Kidney epithelial cell (primary cell): ENCODE measurements at regions not wholly inside any gene's neighbourhood (a gene's known extent, or its start where the extent isn't known, plus 50 kb on each side); places are given as distances from the start of the nearest gene placed in this dataset.

Experiments used
- DNase-seq: peaks from one replicate; pipeline ENCODE4 v3.0.0-alpha.2; 2010; ENCODE audit warnings: low read depth
- H3K27me3 ChIP-seq: 2 replicates; pipeline ENCODE4 v1.6.0; 2011; ENCODE audit warnings: low read length; ENCODE audit not compliant: control insufficient read depth, insufficient read depth
- H3K36me3 ChIP-seq: 2 replicates; pipeline ENCODE4 v1.5.1; 2011; ENCODE audit warnings: low read length; ENCODE audit not compliant: control insufficient read depth, insufficient read depth
- H3K4me3 ChIP-seq: 2 replicates; pipeline ENCODE4 v1.5.1; 2011; ENCODE audit warnings: low read depth, mild to moderate bottlenecking, control low read depth, low read length
- TF ChIP-seq, protein P1 (sequence below): IDR thresholded peaks from 2 replicates; pipeline ENCODE4 v1.5.1; 2011; ENCODE audit warnings: mild to moderate bottlenecking, moderate library complexity, low read length, control low read depth, inconsistent platforms; ENCODE audit not compliant: insufficient read depth, poor library complexity, severe bottlenecking

DNA sequence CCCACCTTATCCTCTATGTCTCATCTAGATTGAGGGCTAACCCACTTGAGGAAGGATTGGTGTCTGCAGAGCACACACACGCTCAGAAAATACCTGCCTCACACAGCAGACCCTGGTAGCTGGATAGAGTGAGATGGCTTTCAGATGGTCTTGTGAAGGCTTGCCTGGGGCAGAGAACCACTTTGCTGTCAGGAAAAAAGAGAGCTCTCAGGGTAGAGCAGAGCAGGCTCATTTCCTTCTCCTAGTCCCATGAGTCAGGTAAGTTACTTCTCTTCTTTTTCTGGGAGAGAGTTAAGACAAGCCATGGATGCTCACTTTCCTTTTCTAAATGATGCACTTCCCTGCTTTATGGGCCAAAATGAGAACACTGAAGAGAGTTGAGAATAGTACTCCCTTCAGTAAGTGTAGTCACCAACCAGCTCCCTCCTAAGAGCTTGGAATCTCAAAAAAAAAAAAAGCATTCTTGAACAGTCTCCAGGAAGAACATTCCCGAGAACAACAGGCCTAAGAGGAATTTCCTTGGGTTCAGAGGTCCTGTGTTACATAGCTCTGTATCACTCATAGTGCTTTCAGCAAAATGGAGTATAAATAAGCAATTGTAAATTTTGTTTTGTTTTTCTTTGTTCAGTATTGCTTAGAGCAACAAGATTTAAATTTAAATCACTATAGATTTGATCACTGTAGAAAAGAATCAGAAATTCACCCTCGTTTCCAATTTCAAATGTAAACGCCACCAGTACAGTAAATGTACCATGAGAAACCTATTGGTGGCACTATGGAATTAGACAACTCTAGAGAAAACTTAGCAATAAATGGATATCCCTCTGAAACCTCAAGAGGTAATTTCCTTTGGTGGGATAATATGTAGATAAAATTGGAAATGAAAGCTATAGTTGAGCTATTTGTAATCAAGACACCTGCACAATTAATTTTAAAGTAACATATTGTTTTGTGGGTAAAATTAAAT, 530.3 kb downstream of the RFPL4B start:
- no peaks in the 10 kb centered on the region for H3K36me3 ChIP-seq
- H3K27me3 ChIP-seq: no peaks in the 10 kb centered on the region
- H3K4me3 ChIP-seq: no peak overlapping the region
- DNase-seq: peak; percentile 47
- TF ChIP-seq, protein P1, sequence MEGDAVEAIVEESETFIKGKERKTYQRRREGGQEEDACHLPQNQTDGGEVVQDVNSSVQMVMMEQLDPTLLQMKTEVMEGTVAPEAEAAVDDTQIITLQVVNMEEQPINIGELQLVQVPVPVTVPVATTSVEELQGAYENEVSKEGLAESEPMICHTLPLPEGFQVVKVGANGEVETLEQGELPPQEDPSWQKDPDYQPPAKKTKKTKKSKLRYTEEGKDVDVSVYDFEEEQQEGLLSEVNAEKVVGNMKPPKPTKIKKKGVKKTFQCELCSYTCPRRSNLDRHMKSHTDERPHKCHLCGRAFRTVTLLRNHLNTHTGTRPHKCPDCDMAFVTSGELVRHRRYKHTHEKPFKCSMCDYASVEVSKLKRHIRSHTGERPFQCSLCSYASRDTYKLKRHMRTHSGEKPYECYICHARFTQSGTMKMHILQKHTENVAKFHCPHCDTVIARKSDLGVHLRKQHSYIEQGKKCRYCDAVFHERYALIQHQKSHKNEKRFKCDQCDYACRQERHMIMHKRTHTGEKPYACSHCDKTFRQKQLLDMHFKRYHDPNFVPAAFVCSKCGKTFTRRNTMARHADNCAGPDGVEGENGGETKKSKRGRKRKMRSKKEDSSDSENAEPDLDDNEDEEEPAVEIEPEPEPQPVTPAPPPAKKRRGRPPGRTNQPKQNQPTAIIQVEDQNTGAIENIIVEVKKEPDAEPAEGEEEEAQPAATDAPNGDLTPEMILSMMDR: no peak

DNA sequence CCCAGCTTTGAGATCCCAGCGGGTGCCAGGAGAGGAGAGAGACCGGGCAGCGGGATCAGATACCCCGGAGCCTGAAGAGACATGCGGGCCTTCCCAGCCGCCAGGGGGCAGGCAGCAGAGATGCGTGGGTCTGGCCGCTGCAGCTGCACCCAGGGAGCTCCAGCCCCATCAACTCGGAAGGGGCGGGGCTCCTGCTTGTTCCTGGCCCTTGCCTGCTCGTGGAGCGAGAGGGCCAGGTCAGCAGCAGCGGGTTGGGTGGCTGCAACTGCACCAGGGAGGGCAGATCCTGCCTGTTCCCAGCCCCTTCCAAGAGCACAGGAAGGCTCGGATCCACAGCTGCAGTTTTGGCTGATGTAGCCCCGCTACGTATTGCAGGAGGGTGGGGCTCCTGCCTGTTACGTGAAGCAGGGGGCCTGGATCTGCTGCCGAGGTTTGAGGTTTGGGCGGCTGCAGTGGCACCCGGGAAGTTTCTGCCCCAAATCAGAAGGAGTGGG, 532.8 kb downstream of the RFPL4B start:
- Histone ChIP-seq H3K27me3 (no peaks in the 10 kb centered on the region), H3K4me3 (no peak overlapping the region), H3K36me3 (no peaks in the 10 kb centered on the region)
- DNase-seq: no peak
- TF ChIP-seq, protein P1: no peak

DNA sequence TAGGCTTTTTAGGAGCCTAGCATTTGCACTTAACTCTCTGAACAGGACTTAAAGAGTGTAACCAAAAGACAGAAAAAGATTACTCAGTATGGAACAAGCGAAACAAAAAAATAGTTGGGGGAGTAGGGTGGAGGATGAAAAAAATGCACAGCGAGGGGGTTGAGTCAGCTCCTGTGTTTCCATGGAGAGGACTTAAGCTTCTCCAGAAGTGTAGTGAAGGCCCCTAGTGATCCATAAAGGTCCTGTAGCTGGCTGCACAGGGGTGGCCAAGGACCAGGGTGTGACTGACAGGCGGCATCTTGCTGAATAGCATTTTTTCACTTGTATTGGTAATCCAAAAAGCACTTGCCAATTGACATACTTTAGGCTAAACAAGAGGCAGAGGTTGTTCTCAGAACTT, 533.9 kb downstream of the RFPL4B start:
- Histone ChIP-seq H3K4me3 (no peak overlapping the region), H3K36me3 (no peaks in the 10 kb centered on the region), H3K27me3 (no peaks in the 10 kb centered on the region)
- no peak for DNase-seq
- TF ChIP-seq, protein P1: no peak

DNA sequence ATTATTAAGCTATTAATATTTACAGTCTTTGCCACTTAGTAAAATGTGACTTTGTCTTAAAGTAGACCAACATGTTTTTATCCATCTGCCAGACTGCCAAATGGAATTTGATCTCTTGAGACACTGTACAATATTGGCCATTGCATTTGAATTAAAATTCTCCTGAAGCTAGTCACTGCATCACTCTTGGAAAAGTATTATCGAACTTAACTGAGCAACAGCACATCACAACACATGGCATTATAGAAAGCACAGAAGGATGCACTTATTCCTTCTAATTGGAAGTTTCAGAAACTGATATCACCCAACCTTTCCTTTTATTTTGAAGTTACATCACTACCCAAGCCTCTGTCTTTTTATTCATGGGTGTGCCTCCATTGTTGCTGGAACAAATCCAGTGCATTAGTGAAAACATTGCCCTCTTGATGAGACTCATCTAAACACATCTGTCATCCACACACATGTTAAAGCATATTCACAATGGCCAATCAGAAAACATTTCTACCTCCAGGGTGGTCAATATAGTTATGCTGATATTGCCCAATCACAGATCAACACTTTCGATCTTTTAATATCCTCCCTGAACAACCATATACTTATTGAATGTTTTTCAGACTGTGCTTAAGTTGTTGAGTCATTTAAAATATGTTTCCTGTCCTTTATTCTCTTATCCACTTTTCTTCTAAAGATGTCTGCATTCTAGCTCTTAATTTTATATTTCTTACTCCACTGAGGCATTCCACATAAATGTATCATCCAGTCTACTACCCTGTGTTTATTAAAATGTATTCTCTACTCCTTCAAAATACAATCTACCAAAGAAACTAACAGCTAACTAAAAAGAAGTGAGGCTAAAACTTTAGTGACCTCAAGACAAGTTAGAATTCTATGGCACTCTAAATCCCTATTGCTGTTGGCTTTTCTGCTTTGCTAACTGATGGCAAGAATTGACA, 535.0 kb downstream of the RFPL4B start:
- TF ChIP-seq, protein P1: no peak
- no peak for DNase-seq
- H3K27me3 ChIP-seq: no peaks in the 10 kb centered on the region
- H3K4me3 ChIP-seq: no peak overlapping the region
- H3K36me3 ChIP-seq: no peaks in the 10 kb centered on the region

DNA sequence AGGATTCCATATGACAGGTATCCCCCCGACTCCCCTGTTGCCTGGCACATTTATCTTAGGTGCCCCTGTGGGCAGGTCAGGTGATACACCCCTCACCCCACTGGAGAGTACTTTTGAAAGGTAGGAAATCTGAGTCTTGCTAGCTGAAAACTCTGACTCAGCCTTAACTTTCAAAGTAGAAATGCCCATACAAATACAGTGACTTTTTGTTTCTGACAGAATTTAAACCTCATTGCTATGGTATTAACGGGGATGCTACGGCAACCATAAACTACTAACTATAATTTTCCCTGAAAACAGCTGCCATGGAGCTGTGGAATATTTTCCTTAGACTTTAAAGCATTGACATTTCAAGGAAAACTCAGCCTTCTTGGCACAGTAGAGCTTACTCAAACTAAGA, 536.0 kb downstream of the RFPL4B start:
- no peaks in the 10 kb centered on the region for H3K36me3 ChIP-seq
- DNase-seq: no peak
- no peaks in the 10 kb centered on the region for H3K27me3 ChIP-seq
- H3K4me3 ChIP-seq: no peak overlapping the region
- TF ChIP-seq, protein P1: no peak
